ENCODE measurements at regions not wholly inside any gene's neighbourhood (a gene's known extent, or its start where the extent isn't known, plus 50 kb on each side); places are given as distances from the start of the nearest gene placed in this dataset.

GRCh38 chr6:43891072-43891870 lies 121.3 kb downstream of the VEGFA start:
- Histone ChIP-seq H2AFZ (ENCODE audit: insufficient read depth, low read depth, low read length, poor library complexity, severe bottlenecking) (no peak overlapping the region), H3K4me3 (ENCODE audit: control extremely low read depth in 1 of 5, extremely low read depth in 1 of 5, insufficient read depth in 1 of 5, low read depth in 2 of 5, low read length in 4 of 5) (no peak overlapping the region), H3K9me3 (ENCODE audit: control extremely low read depth in 1 of 3, control insufficient read depth in 2 of 3, insufficient read depth in 1 of 3, low read length in 2 of 3) (peaks cover 0 to 7% (median 0%) of the 10 kb centered on the region in 3 donors), H3K9ac (ENCODE audit: low read length) (no peak overlapping the region), H3K27me3 (replicated peaks in 1 of 4; ENCODE audit: control extremely low read depth in 1 of 4, control insufficient read depth in 3 of 4, insufficient read depth in 4 of 4, low read length in 3 of 4) (peaks cover 0 to 14% (median 0%) of the 10 kb centered on the region in 4 experiments), H3K4me1 (ENCODE audit: control insufficient read depth in 2 of 2, insufficient read depth in 2 of 2, low read length in 2 of 2) (no peaks in the 10 kb centered on the region), H3K27ac (ENCODE audit: low read length in 2 of 2) (no peak overlapping the region), H4K20me1 (ENCODE audit: control insufficient read depth, insufficient read depth, low read length, poor library complexity, severe bottlenecking) (no peaks in the 10 kb centered on the region), H3K36me3 (replicated peaks in 1 of 2; ENCODE audit: control extremely low read depth in 1 of 2, control insufficient read depth in 1 of 2, extremely low read depth in 1 of 2, insufficient read depth in 2 of 2, low read length in 1 of 2) (no peaks in the 10 kb centered on the region), H3K79me2 (ENCODE audit: control insufficient read depth, insufficient read depth, low read length) (no peaks in the 10 kb centered on the region), H3K4me2 (replicated peaks; ENCODE audit: low read depth, low read length, poor library complexity, severe bottlenecking) (no peak overlapping the region)
- no peak for TF ChIP-seq CTCF (IDR thresholded peaks at IDR 0.05)
- ATAC-seq (ENCODE audit: low read depth) (no peak), DNase-seq (no peak)
- intact Hi-C loops (cut with micrococcal nuclease), result no loop called here
- no peaks in the 10 kb centered on the region for H3K9me3 Mint-ChIP-seq (ENCODE audit: insufficient read depth)
- no peak overlapping the region for H3K4me3 Mint-ChIP-seq
- 71% methylated on average over 11 of the region's 25 CpGs for WGBS (ENCODE audit: insufficient coverage)
- no peaks in the 10 kb centered on the region for H3K4me1 Mint-ChIP-seq
- no peak overlapping the region for H3K27ac Mint-ChIP-seq
- peaks cover 17% of the 10 kb centered on the region for H3K27me3 Mint-ChIP-seq
- CTCF ChIA-PET, result no interaction called here
- POLR2A ChIA-PET, result no interaction called here

GRCh38 chr6:43890197-43891062 lies 120.4 kb downstream of the VEGFA start:
- ChIA-PET POLR2A (no interaction called here), CTCF (no interaction called here)
- H3K4me1 ChIP-seq (ENCODE audit: control insufficient read depth in 2 of 2, insufficient read depth in 2 of 2, low read length in 2 of 2), result no peaks in the 10 kb centered on the region
- no peaks in the 10 kb centered on the region for H4K20me1 ChIP-seq (ENCODE audit: control insufficient read depth, insufficient read depth, low read length, poor library complexity, severe bottlenecking)
- ATAC-seq (ENCODE audit: low read depth), result no peak
- no peak overlapping the region for H2AFZ ChIP-seq (ENCODE audit: insufficient read depth, low read depth, low read length, poor library complexity, severe bottlenecking)
- peaks cover 17% of the 10 kb centered on the region for H3K27me3 Mint-ChIP-seq
- WGBS (ENCODE audit: insufficient coverage), result 76% methylated on average over 16 of the region's 17 CpGs
- TF ChIP-seq CTCF (IDR thresholded peaks at IDR 0.05) (no peak), EZH2 (IDR thresholded peaks at IDR 0.05; ENCODE audit: borderline replicate concordance, insufficient read depth, low read depth, low read length, poor library complexity, severe bottlenecking) (no peak)
- H3K4me3 Mint-ChIP-seq, result no peak overlapping the region
- no peak overlapping the region for H3K4me3 ChIP-seq (ENCODE audit: control extremely low read depth in 1 of 5, extremely low read depth in 1 of 5, insufficient read depth in 1 of 5, low read depth in 2 of 5, low read length in 4 of 5)
- H3K4me2 ChIP-seq (replicated peaks; ENCODE audit: low read depth, low read length, poor library complexity, severe bottlenecking), result no peak overlapping the region
- H3K79me2 ChIP-seq (ENCODE audit: control insufficient read depth, insufficient read depth, low read length), result no peaks in the 10 kb centered on the region
- no peaks in the 10 kb centered on the region for H3K4me1 Mint-ChIP-seq
- H3K36me3 ChIP-seq (replicated peaks in 1 of 2; ENCODE audit: control extremely low read depth in 1 of 2, control insufficient read depth in 1 of 2, extremely low read depth in 1 of 2, insufficient read depth in 2 of 2, low read length in 1 of 2), result no peaks in the 10 kb centered on the region
- peaks cover 0 to 14% (median 0%) of the 10 kb centered on the region in 4 experiments for H3K27me3 ChIP-seq (replicated peaks in 1 of 4; ENCODE audit: control extremely low read depth in 1 of 4, control insufficient read depth in 3 of 4, insufficient read depth in 4 of 4, low read length in 3 of 4)
- H3K9ac ChIP-seq (ENCODE audit: low read length), result no peak overlapping the region
- no peak overlapping the region for H3K27ac Mint-ChIP-seq
- no peaks in the 10 kb centered on the region for H3K9me3 Mint-ChIP-seq (ENCODE audit: insufficient read depth)
- H3K9me3 ChIP-seq (ENCODE audit: control extremely low read depth in 1 of 3, control insufficient read depth in 2 of 3, insufficient read depth in 1 of 3, low read length in 2 of 3), result peaks cover 0 to 5% (median 0%) of the 10 kb centered on the region in 3 donors
- no peak overlapping the region for H3K27ac ChIP-seq (ENCODE audit: low read length in 2 of 2)
- intact Hi-C loops (cut with micrococcal nuclease), result no loop called here
- no peak for DNase-seq

All from B cell (primary cell).